ENCODE measurements at regions not wholly inside any gene's neighbourhood (a gene's known extent, or its start where the extent isn't known, plus 50 kb on each side); places are given as distances from the start of the nearest gene placed in this dataset.
A peak's percentile ranks its signal among the peaks of the same experiment; 100 is the strongest.

GRCh38 chr2:18750672-18751554, 161.5 kb upstream of the NT5C1B start:
- H3K4me1 ChIP-seq (ENCODE audit: insufficient read depth) = 0 out of 2 replicates have a peak, but pooled peaks cover 10% of the 10 kb centered on the region
- in situ Hi-C loops (cut with MboI) = no loop called here
- H3F3A ChIP-seq (ENCODE audit: insufficient read depth) = 0 out of 2 replicates have a peak, but pooled peaks cover 14% of the 10 kb centered on the region
- H3K9me3 ChIP-seq (ENCODE audit: low read depth) = no peaks in the 10 kb centered on the region
- peak; percentile 71 for DNase-seq
- TF ChIP-seq EZH2phosphoT487 (IDR thresholded peaks at IDR 0.05; ENCODE audit: insufficient read depth, low read depth) (no peak), EZH2 (IDR thresholded peaks at IDR 0.05; ENCODE audit: insufficient read depth, poor library complexity, severe bottlenecking) (no peak)
- peak overlapping the region; percentile 7; the same call in 1 of the 2 replicates for H2AFZ ChIP-seq
- no peak overlapping the region for H3K9ac ChIP-seq
- H4K20me1 ChIP-seq (ENCODE audit: insufficient read depth) = no peaks in the 10 kb centered on the region
- H3K4me2 ChIP-seq (ENCODE audit: unreplicated experiment) = no peak overlapping the region
- no peaks in the 10 kb centered on the region for H3K36me3 ChIP-seq (ENCODE audit: low read depth)
- H3K27me3 ChIP-seq (replicated peaks; ENCODE audit: insufficient read depth) = no peaks in the 10 kb centered on the region
- no peak overlapping the region for H3K4me3 ChIP-seq
- H3K27ac ChIP-seq = no peak overlapping the region
- no peaks in the 10 kb centered on the region for H3K79me2 ChIP-seq (ENCODE audit: insufficient read depth)
- H3K9me2 ChIP-seq (ENCODE audit: insufficient read depth) = no peaks in the 10 kb centered on the region
- 64 to 65% methylated on average over 5 of the region's 5 CpGs for WGBS, 2 experiments (ENCODE audit: low coverage in 1 of 2, low lambda C conversion rate in 2 of 2, missing lambda C conversion rate in 2 of 2)

- Histone ChIP-seq H3K27me3 (replicated peaks; ENCODE audit: insufficient read depth) (no peaks in the 10 kb centered on the region), H3K9me3 (ENCODE audit: low read depth) (no peaks in the 10 kb centered on the region), H3K36me3 (ENCODE audit: low read depth) (no peaks in the 10 kb centered on the region), H4K20me1 (ENCODE audit: insufficient read depth) (no peaks in the 10 kb centered on the region), H3K9me2 (ENCODE audit: insufficient read depth) (no peaks in the 10 kb centered on the region), H3K79me2 (ENCODE audit: insufficient read depth) (no peaks in the 10 kb centered on the region), H3K27ac (no peak overlapping the region), H2AFZ (no peak overlapping the region), H3F3A (ENCODE audit: insufficient read depth) (0 out of 2 replicates have a peak, but pooled peaks cover 14% of the 10 kb centered on the region), H3K4me3 (no peak overlapping the region), H3K4me1 (ENCODE audit: insufficient read depth) (0 out of 2 replicates have a peak, but pooled peaks cover 10% of the 10 kb centered on the region), H3K4me2 (ENCODE audit: unreplicated experiment) (no peak overlapping the region), H3K9ac (no peak overlapping the region)
- peak; percentile 73 for DNase-seq
- TF ChIP-seq EZH2 (IDR thresholded peaks at IDR 0.05; ENCODE audit: insufficient read depth, poor library complexity, severe bottlenecking) (no peak), EZH2phosphoT487 (IDR thresholded peaks at IDR 0.05; ENCODE audit: insufficient read depth, low read depth) (no peak)
- 2% methylated on average over 2 of the region's 2 CpGs for WGBS, 2 experiments (ENCODE audit: low coverage in 1 of 2, low lambda C conversion rate in 2 of 2, missing lambda C conversion rate in 2 of 2)
- in situ Hi-C loops (cut with MboI) = loop anchor here (10.0 to 25.0 kb wide), 3 partner anchors 313 to 1112 kb away; no protein-coding TSS in a partner anchor
These were observed 160.7 kb upstream of the NT5C1B start for GRCh38 chr2:18749912-18750526.

GRCh38 chr2:18745431-18746272, 156.3 kb upstream of the NT5C1B start:
- no peak for DNase-seq
- no peak overlapping the region for H3K4me3 ChIP-seq
- H3K36me3 ChIP-seq (ENCODE audit: low read depth) = no peaks in the 10 kb centered on the region
- H3K9me3 ChIP-seq (ENCODE audit: low read depth) = no peaks in the 10 kb centered on the region
- H3K27me3 ChIP-seq (replicated peaks; ENCODE audit: insufficient read depth) = no peaks in the 10 kb centered on the region
- no peak overlapping the region for H3K27ac ChIP-seq
- no peak overlapping the region for H2AFZ ChIP-seq
- in situ Hi-C loops (cut with MboI) = loop anchor here (10.0 to 25.0 kb wide), 3 partner anchors 308 to 1117 kb away; no protein-coding TSS in a partner anchor
- no peak overlapping the region for H3K9ac ChIP-seq
- no peak overlapping the region for H3K4me2 ChIP-seq (ENCODE audit: unreplicated experiment)
- H3F3A ChIP-seq (ENCODE audit: insufficient read depth) = no peaks in the 10 kb centered on the region
- H3K4me1 ChIP-seq (ENCODE audit: insufficient read depth) = 0 out of 2 replicates have a peak, but pooled peaks cover under 1% of the 10 kb centered on the region
- no peaks in the 10 kb centered on the region for H3K79me2 ChIP-seq (ENCODE audit: insufficient read depth)
- no peaks in the 10 kb centered on the region for H3K9me2 ChIP-seq (ENCODE audit: insufficient read depth)
- 93 to 96% methylated on average over 6 of the region's 6 CpGs for WGBS, 2 experiments (ENCODE audit: low coverage in 1 of 2, low lambda C conversion rate in 2 of 2, missing lambda C conversion rate in 2 of 2)
- TF ChIP-seq EZH2 (IDR thresholded peaks at IDR 0.05; ENCODE audit: insufficient read depth, poor library complexity, severe bottlenecking) (no peak), EZH2phosphoT487 (IDR thresholded peaks at IDR 0.05; ENCODE audit: insufficient read depth, low read depth) (no peak)
- no peaks in the 10 kb centered on the region for H4K20me1 ChIP-seq (ENCODE audit: insufficient read depth)
